ENCODE measurements at regions not wholly inside any gene's neighbourhood (a gene's known extent, or its start where the extent isn't known, plus 50 kb on each side); places are given as distances from the start of the nearest gene placed in this dataset.

DNA sequence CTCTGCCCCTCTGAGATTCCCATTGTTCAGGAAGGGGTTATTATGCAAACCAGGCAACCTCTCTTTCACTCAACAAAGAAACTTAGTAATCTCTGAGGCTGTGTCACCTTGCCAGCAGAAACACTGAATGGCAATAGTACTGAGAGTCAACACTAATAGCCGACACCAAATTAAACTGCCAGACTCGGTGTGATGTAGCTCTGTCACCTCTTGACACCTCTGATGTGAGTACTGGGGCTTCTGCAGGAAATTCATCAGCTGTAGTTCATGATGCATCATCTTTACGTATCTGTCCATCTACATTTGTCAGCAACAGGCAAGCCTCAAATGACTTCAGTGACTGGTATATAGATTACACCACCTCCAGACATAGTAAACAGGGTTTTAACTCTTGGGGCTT, 65.0 kb upstream of the ONECUT1 start:
- intact Hi-C loops (cut with DNase I), result no loop called here
- no peaks in the 10 kb centered on the region for H3K9me3 ChIP-seq
- H3K27me3 ChIP-seq (ENCODE audit: low read depth), result peaks cover 14% of the 10 kb centered on the region

DNA sequence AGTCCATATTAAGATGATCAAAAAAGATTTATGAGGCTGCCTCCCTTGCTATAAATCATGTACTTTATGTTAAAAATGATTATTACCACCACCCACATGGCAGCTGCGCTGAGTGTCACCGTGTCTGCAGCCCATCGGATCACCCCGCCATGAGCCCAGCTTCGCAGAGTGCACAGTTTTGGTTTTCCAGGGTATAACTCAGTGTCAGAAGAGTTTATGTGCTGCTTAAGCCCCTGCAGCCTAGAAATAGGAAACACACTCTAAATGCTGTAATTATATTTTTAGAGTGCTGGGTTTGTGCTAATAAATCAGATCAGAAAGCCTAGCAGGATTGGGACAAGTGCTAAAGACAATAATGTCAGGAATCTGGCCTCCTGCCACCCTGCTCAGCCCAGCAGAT, 54.7 kb upstream of the ONECUT1 start:
- H3K4me1 ChIP-seq, result no peaks in the 10 kb centered on the region
- intact Hi-C loops (cut with DNase I), result no loop called here

More for the DNA sequence above, 65.0 kb upstream of the ONECUT1 start:
- Histone ChIP-seq H3K36me3 (no peaks in the 10 kb centered on the region), H3K4me1 (no peaks in the 10 kb centered on the region), H3K4me3 (no peak overlapping the region), H3K27ac (no peak overlapping the region)
- ATAC-seq (no peak), DNase-seq (no peak)
- no peak for TF ChIP-seq CTCF (IDR thresholded peaks at IDR 0.05)

More for the DNA sequence above, 54.7 kb upstream of the ONECUT1 start:
- H3K27ac ChIP-seq, result no peak overlapping the region
- H3K36me3 ChIP-seq, result no peaks in the 10 kb centered on the region
- ATAC-seq, result no peak
- no peak for DNase-seq
- no peaks in the 10 kb centered on the region for H3K27me3 ChIP-seq (ENCODE audit: low read depth)
- no peaks in the 10 kb centered on the region for H3K9me3 ChIP-seq
- TF ChIP-seq CTCF (IDR thresholded peaks at IDR 0.05), result no peak
- H3K4me3 ChIP-seq, result no peak overlapping the region

Measured in lower lobe of right lung (tissue), 2 donors.